GM19240 (cell line): ENCODE measurements at regions not wholly inside any gene's neighbourhood (a gene's known extent, or its start where the extent isn't known, plus 50 kb on each side); places are given as distances from the start of the nearest gene placed in this dataset.

Experiments used
- DNase-seq: peaks from one replicate; pipeline ENCODE4 v3.0.0; 2011; ENCODE audit warnings: low spot score; ENCODE audit not compliant: insufficient read length

GRCh38 chr16:85451641-85452363, 161.3 kb upstream of the GSE1 start:
- no peak for DNase-seq

- no peak for DNase-seq
Measured at GRCh38 chr16:85452364-85453193, 160.5 kb upstream of the GSE1 start.

GRCh38 chr16:85453194-85453678, 159.9 kb upstream of the GSE1 start:
- no peak for DNase-seq

DNA sequence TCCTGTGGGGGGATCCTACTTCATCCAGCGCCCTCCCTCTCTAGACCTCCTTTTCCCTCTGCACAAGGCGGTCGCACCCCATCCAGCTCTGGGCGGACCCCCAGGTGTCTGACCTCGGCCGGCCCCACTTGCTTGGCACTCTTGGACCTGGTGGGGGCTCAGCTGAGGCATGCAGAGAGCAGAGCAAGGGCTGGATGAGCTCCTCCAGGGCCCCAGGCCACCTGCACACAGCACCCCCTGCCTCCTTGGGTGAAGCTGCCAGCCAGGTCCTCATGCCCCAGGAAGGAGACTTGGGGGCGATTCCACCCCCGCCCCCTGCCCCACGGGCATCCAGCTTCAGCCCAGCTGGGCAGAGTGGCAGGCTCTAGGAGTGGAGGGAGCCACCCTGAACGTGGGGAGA, 159.4 kb upstream of the GSE1 start:
- DNase-seq: no peak

- DNase-seq: no peak
Measured at GRCh38 chr16:85454171-85454872, 158.8 kb upstream of the GSE1 start.

DNA sequence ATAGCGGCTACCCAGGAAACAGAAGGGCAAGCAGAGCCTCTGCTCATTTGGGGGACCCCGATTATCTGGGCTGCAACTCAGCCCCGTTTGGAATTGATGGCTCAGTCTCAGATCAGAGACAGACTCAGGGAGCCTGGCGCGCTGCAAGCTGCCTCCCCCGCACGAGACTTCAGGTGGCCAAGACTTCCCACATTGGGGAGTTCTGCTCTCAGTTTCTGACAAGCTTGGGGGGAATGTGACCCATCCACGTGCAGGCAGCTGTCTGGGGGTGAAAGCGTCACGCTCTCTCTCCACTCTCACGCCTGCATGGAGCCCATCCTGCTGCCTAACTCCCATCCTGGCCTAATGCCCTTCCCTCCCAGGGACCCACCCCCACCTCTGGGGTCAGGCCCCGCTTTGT, 157.6 kb upstream of the GSE1 start:
- DNase-seq: no peak

- no peak for DNase-seq
Measured at GRCh38 chr16:85457366-85457765, 155.8 kb upstream of the GSE1 start.

- no peak for DNase-seq
Measured at GRCh38 chr16:85458968-85459367, 154.2 kb upstream of the GSE1 start.

DNA sequence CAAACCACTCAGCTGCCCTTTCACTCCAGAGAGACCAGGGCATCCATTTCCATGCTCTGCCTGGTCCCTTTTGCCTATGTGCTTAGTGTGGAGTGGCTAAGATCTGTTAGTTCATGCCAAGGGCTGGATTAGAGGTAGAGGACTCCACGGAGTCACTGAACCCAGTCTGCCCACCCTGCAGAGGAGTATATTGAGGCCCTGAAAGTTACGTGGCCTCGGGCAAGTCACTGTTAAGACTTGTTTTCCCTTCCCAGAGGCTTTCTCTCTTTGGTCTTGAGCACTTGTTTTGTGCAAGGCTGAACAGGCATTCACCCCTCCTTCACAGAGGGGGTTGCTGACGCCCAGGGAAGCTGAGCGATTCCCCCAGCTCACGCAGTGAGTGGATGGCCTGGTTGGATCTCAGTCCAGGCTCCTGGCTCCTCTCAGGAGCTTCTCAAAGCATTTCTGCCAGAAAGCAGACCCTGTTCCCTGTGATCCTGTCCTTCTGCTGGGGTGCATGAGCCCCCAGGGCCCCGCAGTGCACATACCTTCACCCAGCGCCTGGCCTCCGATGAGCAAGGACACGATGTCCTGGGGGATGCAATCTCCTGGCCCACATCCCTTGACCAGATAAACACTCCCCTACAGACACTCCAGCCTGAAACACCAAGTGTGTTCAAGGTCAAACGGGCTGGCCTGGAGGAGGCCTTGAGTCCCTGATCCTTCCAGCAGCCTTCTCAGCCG, 153.4 kb upstream of the GSE1 start:
- DNase-seq: no peak

GRCh38 chr16:85460252-85461021, 152.7 kb upstream of the GSE1 start:
- no peak for DNase-seq

GRCh38 chr16:85461022-85461813, 151.9 kb upstream of the GSE1 start:
- DNase-seq: no peak

GRCh38 chr16:85461814-85462713, 151.1 kb upstream of the GSE1 start:
- no peak for DNase-seq

- DNase-seq: no peak
Measured at GRCh38 chr16:85462714-85463611, 150.2 kb upstream of the GSE1 start.

DNA sequence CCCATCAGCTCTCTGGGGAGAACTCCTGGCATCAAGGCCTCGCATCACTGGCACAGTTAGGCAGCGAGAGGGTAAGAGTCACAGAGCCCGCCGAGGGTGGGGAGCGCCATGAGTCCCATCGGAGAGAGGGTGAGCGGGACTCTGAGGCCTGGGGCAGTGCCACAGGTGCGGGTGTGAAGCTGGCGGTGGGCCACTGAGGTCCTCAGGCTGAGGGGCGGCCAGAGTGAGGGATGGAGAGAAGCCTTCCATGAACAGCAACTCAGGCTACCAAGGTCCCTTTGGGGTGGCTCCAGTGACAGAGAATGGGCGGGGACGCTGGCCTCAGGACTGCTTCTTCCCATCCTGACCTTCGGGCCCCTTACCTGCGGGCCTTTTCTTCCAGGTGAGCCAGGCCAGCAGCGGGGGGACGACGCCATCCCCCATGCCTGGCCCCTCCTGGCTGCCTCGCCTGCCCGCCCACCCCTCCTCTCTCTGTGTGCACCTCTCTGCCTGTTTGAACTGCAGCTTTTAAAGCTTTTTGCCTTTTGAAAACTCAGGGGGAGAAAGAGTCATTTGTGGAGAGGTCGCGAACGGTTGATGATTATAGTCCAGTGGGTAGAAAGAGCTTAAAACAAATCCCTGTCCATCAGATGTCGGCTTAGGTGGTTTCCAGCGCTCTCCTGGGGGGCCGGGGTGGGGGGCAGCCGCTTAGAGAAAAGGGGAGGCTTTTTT, 149.3 kb upstream of the GSE1 start:
- no peak for DNase-seq

DNA sequence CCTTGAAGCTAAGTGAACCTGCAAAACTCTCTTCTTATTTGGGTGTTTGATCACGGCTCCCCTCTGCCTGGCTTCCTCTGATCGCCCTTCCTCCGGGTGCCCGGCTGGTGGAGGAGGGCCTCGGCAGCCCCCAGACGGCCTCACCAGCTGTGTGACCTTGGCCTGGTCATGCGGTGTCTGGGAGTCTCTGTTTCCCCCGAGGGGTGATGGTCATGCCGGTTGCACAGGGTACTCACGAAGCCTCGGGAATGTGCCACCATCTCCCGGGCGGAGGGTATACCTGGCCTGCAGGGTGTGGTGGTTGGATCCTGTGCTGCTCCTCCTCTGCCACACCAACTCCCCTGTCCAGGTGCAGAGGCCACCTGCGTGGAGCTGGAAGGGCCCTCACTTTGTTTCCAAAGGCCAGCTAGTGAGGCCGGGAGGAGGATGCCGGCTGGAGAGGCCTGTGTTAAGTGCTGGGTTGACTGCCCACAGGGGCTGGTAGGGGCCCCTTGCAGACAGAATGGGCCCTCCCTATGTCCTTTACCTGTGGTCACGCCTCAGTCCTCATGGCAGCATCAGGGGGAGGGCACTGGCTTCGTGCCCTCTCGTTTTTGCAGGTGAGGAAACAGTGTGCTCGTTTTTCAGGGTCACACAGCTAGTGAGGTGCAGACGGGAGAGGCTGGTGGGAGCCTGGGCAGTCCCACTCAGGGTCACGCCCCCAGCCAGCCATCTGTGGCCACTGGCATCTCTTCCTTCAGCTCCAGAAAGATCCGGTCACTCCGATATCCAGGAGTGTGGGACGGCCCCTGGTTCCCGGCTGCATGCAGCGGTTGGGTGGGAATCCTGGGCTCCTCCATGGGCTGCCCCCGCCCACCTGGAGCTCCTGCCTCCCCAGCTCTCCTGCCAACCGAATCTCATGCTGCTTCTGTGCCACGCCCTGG, 148.5 kb upstream of the GSE1 start:
- no peak for DNase-seq
